Thyroid gland (tissue), 4 donors: ENCODE measurements at regions not wholly inside any gene's neighbourhood (a gene's known extent, or its start where the extent isn't known, plus 50 kb on each side); places are given as distances from the start of the nearest gene placed in this dataset.

Experiments
- DNase-seq, 2 donors: peaks; one replicate each; pipeline ENCODE4 v3.0.0-alpha.2; 2019
- H3K27ac ChIP-seq, 3 donors: fragments of 200-600 bp; sonication (generic); 1 replicate in 2 of 3; 2 replicates in 1 of 3; pipeline ENCODE4 v1.5.1; 2016 to 2019; ENCODE audit warnings: mild to moderate bottlenecking in 1 of 3, moderate library complexity in 1 of 3
- H3K27me3 ChIP-seq: fragments of 200-600 bp; sonication (generic); one replicate; pipeline ENCODE4 v1.5.1; 2019
- H3K36me3 ChIP-seq, 2 donors: fragments of 200-600 bp; sonication (generic); one replicate each; pipeline ENCODE4 v1.5.1; 2016 to 2019
- H3K4me1 ChIP-seq, 2 donors: fragments of 200-600 bp; sonication (generic); one replicate each; pipeline ENCODE4 v1.5.1; 2017 to 2019
- H3K4me3 ChIP-seq, 3 donors: fragments of 200-600 bp; sonication (generic); replicated peaks in 1 of 3; 1 replicate in 2 of 3; 2 replicates in 1 of 3; pipeline ENCODE4 v1.5.1; 2016; ENCODE audit warnings: mild to moderate bottlenecking in 1 of 3
- H3K9me3 ChIP-seq: fragments of 200-600 bp; sonication (generic); one replicate; pipeline ENCODE4 v1.5.1; 2017
- POLR2A ChIP-seq, 2 donors: fragments of 450-650 bp; IDR thresholded peaks; one replicate each; pipeline ENCODE4 v1.6.1; 2017; ENCODE audit warnings: antibody characterized with exemption in 2 of 2, mild to moderate bottlenecking in 2 of 2, moderate library complexity in 1 of 2
- WGBS, 2 donors: methylation state at CpG; one replicate each; pipeline ENCODE4 v1.1.5; 2017; 5-methylcytosine and 5-hydroxymethylcytosine counted together
- intact Hi-C: fragments of 100-400 bp; cut with DNase I; formaldehyde crosslinking; loops from one replicate; pipeline ENCODE4 v1.15.1; 2023
- TF ChIP-seq, protein P1 (sequence below), 6 experiments: fragments of 200-600 bp in 3 of 6; fragments of 450-650 bp in 3 of 6; sonication (generic) in 3 of 6; IDR thresholded peaks; one replicate each; pipeline ENCODE4 v1.5.1; 2016 to 2019; ENCODE audit warnings: antibody characterized with exemption in 6 of 6, mild to moderate bottlenecking in 2 of 6, inconsistent platforms in 1 of 6, moderate library complexity in 1 of 6

DNA sequence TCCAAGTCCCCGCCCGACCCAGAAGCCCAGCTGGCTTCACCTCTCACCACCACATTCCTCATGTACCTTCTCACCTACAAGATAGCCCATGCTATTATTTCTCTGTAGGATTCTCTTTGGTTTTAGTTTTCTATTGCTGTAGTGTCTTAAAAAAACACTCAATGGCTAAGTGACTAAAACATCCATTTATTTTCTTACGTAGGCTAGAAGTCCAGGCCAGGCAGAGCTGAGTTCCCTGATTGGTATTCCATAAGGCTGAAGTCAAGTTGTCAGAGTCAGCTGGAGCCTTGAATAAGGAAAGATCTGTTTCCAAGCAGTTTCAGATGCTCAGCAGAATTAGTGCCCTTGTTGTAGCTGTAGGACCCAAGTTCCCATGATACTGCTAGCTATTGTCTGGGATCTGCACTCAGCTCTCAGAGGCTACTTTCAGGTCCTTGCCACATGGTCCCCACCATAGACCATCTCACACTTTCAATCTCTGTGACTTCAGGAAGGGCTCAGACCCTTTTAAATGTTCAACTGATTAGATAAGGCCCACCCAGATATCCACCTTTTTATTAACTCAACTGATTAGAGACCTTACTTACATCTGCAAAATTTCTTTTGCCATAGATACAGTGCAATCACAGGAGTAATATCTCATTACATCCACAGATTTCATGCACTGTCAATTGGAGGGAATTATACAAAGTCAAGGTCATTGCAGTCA, 371.0 kb downstream of the TGFB2 start:
- no peak for DNase-seq
- WGBS, 2 donors = 98% methylated on average over 3 of the region's 3 CpGs
- no peak for TF ChIP-seq POLR2A (IDR thresholded peaks at IDR 0.05)
- TF ChIP-seq, protein P1, sequence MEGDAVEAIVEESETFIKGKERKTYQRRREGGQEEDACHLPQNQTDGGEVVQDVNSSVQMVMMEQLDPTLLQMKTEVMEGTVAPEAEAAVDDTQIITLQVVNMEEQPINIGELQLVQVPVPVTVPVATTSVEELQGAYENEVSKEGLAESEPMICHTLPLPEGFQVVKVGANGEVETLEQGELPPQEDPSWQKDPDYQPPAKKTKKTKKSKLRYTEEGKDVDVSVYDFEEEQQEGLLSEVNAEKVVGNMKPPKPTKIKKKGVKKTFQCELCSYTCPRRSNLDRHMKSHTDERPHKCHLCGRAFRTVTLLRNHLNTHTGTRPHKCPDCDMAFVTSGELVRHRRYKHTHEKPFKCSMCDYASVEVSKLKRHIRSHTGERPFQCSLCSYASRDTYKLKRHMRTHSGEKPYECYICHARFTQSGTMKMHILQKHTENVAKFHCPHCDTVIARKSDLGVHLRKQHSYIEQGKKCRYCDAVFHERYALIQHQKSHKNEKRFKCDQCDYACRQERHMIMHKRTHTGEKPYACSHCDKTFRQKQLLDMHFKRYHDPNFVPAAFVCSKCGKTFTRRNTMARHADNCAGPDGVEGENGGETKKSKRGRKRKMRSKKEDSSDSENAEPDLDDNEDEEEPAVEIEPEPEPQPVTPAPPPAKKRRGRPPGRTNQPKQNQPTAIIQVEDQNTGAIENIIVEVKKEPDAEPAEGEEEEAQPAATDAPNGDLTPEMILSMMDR (IDR thresholded peaks at IDR 0.05) = no peak
- H3K36me3 ChIP-seq = no peaks in the 10 kb centered on the region
- no peaks in the 10 kb centered on the region for H3K27me3 ChIP-seq
- no peak overlapping the region for H3K4me3 ChIP-seq
- H3K27ac ChIP-seq = no peak overlapping the region
- intact Hi-C loops = no loop called here
- H3K9me3 ChIP-seq = no peaks in the 10 kb centered on the region
- H3K4me1 ChIP-seq = no peaks in the 10 kb centered on the region

DNA sequence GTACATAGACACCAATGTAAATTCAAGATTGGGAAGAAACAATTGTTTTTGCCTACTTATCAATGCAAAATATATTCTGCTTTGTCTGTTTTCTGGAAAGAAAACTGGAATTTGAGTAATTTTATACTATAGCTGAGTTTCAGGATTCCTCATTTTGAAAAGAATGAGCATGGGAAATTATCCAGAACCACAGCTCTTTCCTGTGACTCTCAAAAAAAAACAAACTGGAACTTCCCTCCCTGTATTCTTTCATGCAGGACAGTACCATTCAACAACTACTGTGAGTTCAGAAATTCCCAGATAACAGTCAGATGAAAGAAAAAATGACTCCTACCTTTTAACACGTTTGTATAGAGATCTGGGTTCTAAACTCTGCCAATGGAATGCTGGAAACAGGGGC, 372.4 kb downstream of the TGFB2 start:
- intact Hi-C loops = no loop called here
- no peaks in the 10 kb centered on the region for H3K27me3 ChIP-seq
- WGBS, 2 donors = 3 to 16% methylated on average over 1 of the region's 1 CpG
- no peaks in the 10 kb centered on the region for H3K9me3 ChIP-seq
- H3K27ac ChIP-seq = no peak overlapping the region
- no peaks in the 10 kb centered on the region for H3K36me3 ChIP-seq
- DNase-seq = no peak
- H3K4me3 ChIP-seq = no peak overlapping the region
- TF ChIP-seq POLR2A (IDR thresholded peaks at IDR 0.05) = no peak
- TF ChIP-seq, protein P1 (IDR thresholded peaks at IDR 0.05) = no peak
- H3K4me1 ChIP-seq = no peaks in the 10 kb centered on the region

DNA sequence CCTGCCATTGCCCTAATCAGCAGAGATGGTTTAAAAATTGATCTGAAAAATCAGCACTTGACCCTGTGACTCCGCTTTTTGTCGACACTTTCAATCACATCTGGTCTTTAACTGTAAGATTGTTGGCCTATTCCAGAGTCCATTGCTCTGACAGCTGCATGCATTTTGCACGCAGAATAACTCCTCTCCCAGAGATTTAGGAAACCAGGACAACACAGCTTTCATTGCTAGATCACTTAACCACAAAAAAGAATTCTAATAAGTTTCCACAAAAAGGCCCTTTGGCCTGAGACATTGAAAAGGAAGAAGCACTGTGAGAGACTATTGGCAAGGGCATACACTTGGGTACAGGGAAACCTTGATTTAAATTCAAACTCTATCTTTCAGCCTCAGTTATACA, 373.1 kb downstream of the TGFB2 start:
- Histone ChIP-seq H3K4me1 (no peaks in the 10 kb centered on the region), H3K4me3 (no peak overlapping the region), H3K36me3 (no peaks in the 10 kb centered on the region), H3K27ac (no peak overlapping the region), H3K27me3 (no peaks in the 10 kb centered on the region), H3K9me3 (no peaks in the 10 kb centered on the region)
- intact Hi-C loops = no loop called here
- 90% methylated on average over 3 of the region's 3 CpGs for WGBS, 2 donors
- DNase-seq = no peak
- no peak for TF ChIP-seq POLR2A (IDR thresholded peaks at IDR 0.05)
- TF ChIP-seq, protein P1 (IDR thresholded peaks at IDR 0.05) = no peak

DNA sequence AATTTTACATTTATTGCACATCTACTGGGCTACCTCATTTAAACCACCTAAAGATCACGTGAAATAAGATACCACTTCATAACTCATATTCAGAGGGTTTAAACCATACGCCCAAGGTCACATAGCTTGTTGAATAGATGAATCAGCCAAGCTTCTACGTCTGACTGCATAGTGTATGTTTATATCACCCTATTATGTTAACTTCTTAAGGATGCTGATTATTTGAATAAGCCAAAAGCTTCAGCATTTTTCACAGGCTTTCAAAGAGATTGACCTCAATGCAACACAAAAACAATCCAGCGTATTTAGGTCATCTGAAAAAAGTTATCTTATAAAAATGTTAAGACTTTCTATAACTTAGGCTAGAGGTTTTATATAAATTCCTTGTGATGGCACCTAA, 373.8 kb downstream of the TGFB2 start:
- no peak for TF ChIP-seq POLR2A (IDR thresholded peaks at IDR 0.05)
- TF ChIP-seq, protein P1 (IDR thresholded peaks at IDR 0.05) = no peak
- Histone ChIP-seq H3K27ac (no peak overlapping the region), H3K36me3 (no peaks in the 10 kb centered on the region), H3K27me3 (no peaks in the 10 kb centered on the region), H3K9me3 (no peaks in the 10 kb centered on the region), H3K4me3 (no peak overlapping the region), H3K4me1 (no peaks in the 10 kb centered on the region)
- WGBS, 2 donors = 96 to 98% methylated on average over 4 of the region's 4 CpGs
- intact Hi-C loops = no loop called here
- no peak for DNase-seq

DNA sequence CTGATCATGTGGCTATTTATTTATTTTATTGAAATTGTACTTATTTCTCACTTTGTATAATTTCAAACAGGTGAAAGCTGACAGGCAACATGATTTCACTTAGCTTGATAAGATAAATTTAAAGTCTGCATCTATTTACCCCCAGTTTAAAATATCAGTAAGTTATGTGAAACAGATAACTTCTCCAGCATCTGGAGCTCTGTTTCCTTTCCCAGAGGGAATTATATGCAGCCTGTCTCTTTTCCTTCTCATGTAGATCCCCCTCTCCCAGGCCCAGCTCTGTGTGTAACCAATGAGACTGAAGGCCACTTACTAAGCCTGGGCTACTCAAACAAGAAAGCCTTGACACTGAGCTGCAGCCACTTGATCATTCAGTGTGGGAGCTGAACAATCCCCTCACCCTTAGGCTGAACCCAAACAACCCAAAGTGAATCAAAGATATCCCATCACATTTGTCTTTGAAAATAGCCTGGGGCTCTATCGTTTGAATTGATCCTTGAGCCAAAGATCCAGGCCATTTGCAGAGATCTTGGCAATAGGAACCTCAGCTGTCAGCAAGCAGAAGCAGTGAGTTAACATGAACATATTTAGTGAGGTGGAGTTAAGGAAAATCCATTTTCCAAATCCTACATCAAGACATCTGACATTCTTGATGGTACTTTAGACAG, 383.9 kb downstream of the TGFB2 start:
- no peak for TF ChIP-seq POLR2A (IDR thresholded peaks at IDR 0.05)
- TF ChIP-seq, protein P1 (IDR thresholded peaks at IDR 0.05) = no peak
- intact Hi-C loops = no loop called here
- H3K4me1 ChIP-seq = no peaks in the 10 kb centered on the region
- WGBS, 2 donors = 6 to 46% methylated on average over 1 of the region's 1 CpG
- DNase-seq = no peak
- no peaks in the 10 kb centered on the region for H3K27me3 ChIP-seq
- H3K27ac ChIP-seq = no peak overlapping the region
- no peak overlapping the region for H3K4me3 ChIP-seq
- H3K9me3 ChIP-seq = no peaks in the 10 kb centered on the region
- no peaks in the 10 kb centered on the region for H3K36me3 ChIP-seq
